Left lung (tissue), 4 donors: ENCODE measurements at regions not wholly inside any gene's neighbourhood (a gene's known extent, or its start where the extent isn't known, plus 50 kb on each side); places are given as distances from the start of the nearest gene placed in this dataset.

Experiments used
- ATAC-seq: fragments of 200-7000 bp; cut with Tn5 transposase; one replicate; pipeline ENCODE4 v1.9.1; 2020; ENCODE audit warnings: moderate library complexity
- DNase-seq, 4 donors: peaks; one replicate each; pipeline ENCODE4 v3.0.0-alpha.2; 2013 to 2020
- H3K27ac ChIP-seq, 2 donors: fragments of 200-600 bp; sonication (generic) in 1 of 2; one replicate each; pipeline versions ENCODE4 v1.5.0 to v1.8.0; 2020 to 2021
- H3K27me3 ChIP-seq, 2 donors: fragments of 200-600 bp; sonication (generic) in 1 of 2; one replicate each; pipeline versions ENCODE4 v1.5.0 to v1.8.0; 2020 to 2021
- H3K36me3 ChIP-seq, 2 donors: fragments of 200-600 bp; sonication (generic) in 1 of 2; one replicate each; pipeline versions ENCODE4 v1.5.0 to v1.8.0; 2020 to 2021
- H3K4me1 ChIP-seq, 2 donors: fragments of 200-600 bp; one replicate each; pipeline ENCODE4 v1.8.0; 2021
- H3K4me3 ChIP-seq, 2 donors: fragments of 200-600 bp; sonication (generic) in 1 of 2; one replicate each; pipeline versions ENCODE4 v1.5.0 to v1.8.0; 2020 to 2021; ENCODE audit warnings: mild to moderate bottlenecking in 1 of 2
- H3K9me3 ChIP-seq, 2 donors: fragments of 200-600 bp; sonication (generic) in 1 of 2; one replicate each; pipeline versions ENCODE4 v1.5.0 to v1.8.0; 2020 to 2021
- CTCF ChIP-seq, 2 donors: fragments of 200-600 bp; sonication (generic) in 1 of 2; IDR thresholded peaks; one replicate each; pipeline versions ENCODE4 v1.5.0 to v1.8.0; 2021; ENCODE audit warnings: antibody characterized with exemption in 2 of 2
- intact Hi-C, 2 donors: fragments of 100-400 bp; cut with DNase I; formaldehyde crosslinking; loops; one replicate each; pipeline versions ENCODE4 v1.11.2 to v1.14.2; 2022
- donor health status: DM: no; HTN: yes; CAD: no.
- donor health status: DM: no; HTN: no; CAD: no.

DNA sequence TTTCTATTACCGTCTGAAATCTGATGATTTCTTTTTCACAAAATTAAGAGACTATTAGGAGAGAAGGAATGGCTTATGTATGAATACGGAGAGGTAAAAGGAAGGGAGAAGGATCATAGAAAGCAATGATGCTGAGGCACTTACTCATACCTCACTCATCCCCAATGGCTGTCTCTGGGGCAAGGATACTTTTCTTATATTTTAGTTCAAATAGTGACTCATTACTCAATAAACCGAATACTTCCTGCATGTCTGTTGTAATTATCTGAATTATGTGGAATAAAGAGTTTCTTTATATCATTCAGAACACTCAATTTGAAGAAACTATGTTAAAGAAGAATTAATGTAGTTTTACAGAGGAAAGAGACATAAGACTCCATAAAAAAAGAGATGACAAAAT is 284.5 kb upstream of the NUDT12 start:
- Histone ChIP-seq H3K27ac (no peak overlapping the region), H3K4me3 (no peak overlapping the region), H3K27me3 (no peaks in the 10 kb centered on the region), H3K9me3 (no peaks in the 10 kb centered on the region), H3K36me3 (no peaks in the 10 kb centered on the region), H3K4me1 (no peaks in the 10 kb centered on the region)
- intact Hi-C loops = no loop called here
- ATAC-seq (no peak), DNase-seq (no peak)
- no peak for TF ChIP-seq CTCF (IDR thresholded peaks at IDR 0.05)

DNA sequence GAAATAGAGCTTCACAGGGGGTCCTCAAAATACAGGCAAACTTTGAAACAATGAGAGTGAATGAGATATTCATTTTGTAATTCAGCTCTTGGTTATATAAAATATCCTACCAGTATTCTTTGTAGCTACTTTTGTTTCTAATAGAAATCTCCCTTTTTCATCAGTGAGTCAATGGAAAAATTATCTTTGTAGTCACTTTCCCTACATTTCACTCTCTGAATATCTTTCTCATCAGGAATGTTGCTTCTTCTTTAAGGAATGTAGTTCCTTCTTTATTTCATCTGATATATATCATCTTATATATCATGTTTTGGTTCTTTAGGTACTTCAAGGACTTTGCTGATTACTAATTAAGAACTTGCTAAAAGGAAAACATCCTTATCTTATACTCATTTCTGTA is 280.3 kb upstream of the NUDT12 start:
- Histone ChIP-seq H3K27ac (no peak overlapping the region), H3K9me3 (no peaks in the 10 kb centered on the region), H3K4me1 (no peaks in the 10 kb centered on the region), H3K27me3 (no peaks in the 10 kb centered on the region), H3K4me3 (no peak overlapping the region), H3K36me3 (no peaks in the 10 kb centered on the region)
- ATAC-seq (no peak), DNase-seq (no peak)
- no peak for TF ChIP-seq CTCF (IDR thresholded peaks at IDR 0.05)
- intact Hi-C loops = no loop called here

DNA sequence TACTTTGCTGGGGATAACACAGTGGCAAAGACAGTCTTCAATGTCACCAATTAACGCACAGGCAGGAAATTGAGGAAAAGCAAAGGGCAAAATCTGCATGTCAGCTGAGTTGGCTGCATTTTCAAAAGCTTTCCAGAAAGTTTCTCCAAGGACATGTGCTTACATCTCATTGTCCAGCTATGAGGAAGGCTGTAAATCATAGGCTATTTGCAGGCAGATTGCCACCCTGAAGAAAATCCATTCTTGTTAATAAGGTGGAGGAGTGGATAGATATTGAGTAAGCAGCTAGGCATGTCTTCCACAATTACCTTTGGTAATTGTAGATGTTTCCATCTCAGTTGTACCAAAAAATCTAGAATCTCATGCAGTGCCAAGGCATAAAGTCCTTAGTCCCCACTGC is 278.0 kb upstream of the NUDT12 start:
- H3K4me1 ChIP-seq = no peaks in the 10 kb centered on the region
- no peaks in the 10 kb centered on the region for H3K27me3 ChIP-seq
- no peak for ATAC-seq
- H3K9me3 ChIP-seq = no peaks in the 10 kb centered on the region
- no peak for TF ChIP-seq CTCF (IDR thresholded peaks at IDR 0.05)
- DNase-seq = no peak
- no peak overlapping the region for H3K27ac ChIP-seq
- no peak overlapping the region for H3K4me3 ChIP-seq
- intact Hi-C loops = no loop called here
- H3K36me3 ChIP-seq = no peaks in the 10 kb centered on the region

DNA sequence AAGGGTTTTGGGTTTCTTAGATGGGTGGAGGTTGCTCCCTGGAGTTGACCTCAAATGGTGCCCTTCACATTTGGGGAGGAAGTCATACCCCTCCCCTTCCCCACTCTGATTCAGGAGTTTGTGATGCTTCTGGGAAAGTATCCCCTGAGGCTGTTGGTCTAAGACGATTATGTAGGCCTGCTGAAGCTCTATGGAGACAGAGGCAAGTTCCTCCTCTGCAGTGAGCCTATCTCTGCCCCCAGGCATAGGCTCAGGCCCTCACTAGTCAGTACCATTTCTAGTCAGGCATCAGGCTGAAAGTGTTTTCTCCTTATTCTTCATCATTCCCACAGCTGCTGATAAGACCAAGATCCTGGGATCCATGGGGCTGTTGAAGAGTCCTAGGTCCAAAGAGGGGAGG is 271.6 kb upstream of the NUDT12 start:
- H3K27me3 ChIP-seq = no peaks in the 10 kb centered on the region
- no peak for TF ChIP-seq CTCF (IDR thresholded peaks at IDR 0.05)
- H3K4me1 ChIP-seq = no peaks in the 10 kb centered on the region
- H3K4me3 ChIP-seq = no peak overlapping the region
- intact Hi-C loops = no loop called here
- no peaks in the 10 kb centered on the region for H3K9me3 ChIP-seq
- H3K36me3 ChIP-seq = no peaks in the 10 kb centered on the region
- ATAC-seq = no peak
- no peak for DNase-seq
- no peak overlapping the region for H3K27ac ChIP-seq

DNA sequence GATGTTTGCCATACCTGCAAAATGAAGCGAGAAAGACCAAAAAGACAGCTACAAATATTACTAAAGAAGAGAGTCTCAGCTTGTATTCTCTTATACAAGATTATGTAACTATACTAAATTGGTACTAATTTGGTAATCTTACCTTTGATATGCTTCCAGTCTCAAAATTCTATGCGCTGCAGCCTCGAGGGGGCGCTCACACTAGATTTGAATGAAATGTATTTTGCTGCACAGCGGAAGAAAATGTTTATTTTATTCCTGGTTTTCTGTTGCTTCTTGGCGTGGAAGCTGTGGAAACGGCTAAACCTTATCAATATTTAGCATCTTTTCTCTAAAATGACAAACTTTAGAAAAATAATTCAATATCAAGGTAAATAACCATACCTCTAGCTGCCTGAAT is 267.0 kb upstream of the NUDT12 start:
- Histone ChIP-seq H3K36me3 (no peaks in the 10 kb centered on the region), H3K27ac (no peak overlapping the region), H3K4me1 (no peaks in the 10 kb centered on the region), H3K9me3 (no peaks in the 10 kb centered on the region), H3K4me3 (no peak overlapping the region), H3K27me3 (no peaks in the 10 kb centered on the region)
- no peak for TF ChIP-seq CTCF (IDR thresholded peaks at IDR 0.05)
- DNase-seq = no peak
- intact Hi-C loops = no loop called here
- no peak for ATAC-seq
